Gastrocnemius medialis (tissue), 4 donors: ENCODE measurements at regions not wholly inside any gene's neighbourhood (a gene's known extent, or its start where the extent isn't known, plus 50 kb on each side); places are given as distances from the start of the nearest gene placed in this dataset.

Experiments used
- ATAC-seq, 2 donors: fragments of 150-250 bp; one replicate each; pipeline ENCODE4 v1.9.1; 2016
- DNase-seq, 2 donors: peaks; one replicate each; pipeline ENCODE4 v3.0.0-alpha.2; 2019
- H3K27ac ChIP-seq, 4 donors: fragments of 200-600 bp; sonication (generic); 1 replicate in 1 of 4; 2 replicates in 3 of 4; pipeline ENCODE4 v1.5.1; 2016 to 2018; ENCODE audit warnings: mild to moderate bottlenecking in 2 of 4, moderate library complexity in 1 of 4
- H3K27me3 ChIP-seq, 3 donors: fragments of 200-600 bp; sonication (generic) in 2 of 3; 1 replicate in 1 of 3; 2 replicates in 2 of 3; pipeline versions ENCODE4 v1.5.1 to v1.6.0; 2016 to 2019; ENCODE audit warnings: mild to moderate bottlenecking in 1 of 3, moderate library complexity in 1 of 3
- H3K36me3 ChIP-seq, 2 donors: fragments of 200-600 bp; sonication (generic) in 1 of 2; one replicate each; pipeline ENCODE4 v1.5.1; 2017 to 2018
- H3K4me1 ChIP-seq, 2 donors: fragments of 200-600 bp; sonication (generic) in 1 of 2; one replicate each; pipeline ENCODE4 v1.5.1; 2016 to 2017; ENCODE audit warnings: mild to moderate bottlenecking in 2 of 2
- H3K4me3 ChIP-seq, 4 donors: fragments of 200-600 bp; sonication (generic) in 3 of 4; 1 replicate in 1 of 4; 2 replicates in 3 of 4; pipeline ENCODE4 v1.5.1; 2016 to 2019; ENCODE audit warnings: mild to moderate bottlenecking in 2 of 4
- H3K9me3 ChIP-seq, 3 donors: fragments of 200-600 bp; sonication (generic) in 2 of 3; 1 replicate in 1 of 3; 2 replicates in 2 of 3; pipeline ENCODE4 v1.5.1; 2016 to 2019
- CTCF ChIP-seq, 5 experiments: fragments of 450-650 bp in 3 of 5; fragments of 200-600 bp in 2 of 5; sonication (generic) in 2 of 5; IDR thresholded peaks in 4 of 5; conservative IDR thresholded peaks in 1 of 5; 1 replicate in 4 of 5; 2 replicates in 1 of 5; pipeline ENCODE4 v1.5.1; 2016 to 2019; ENCODE audit warnings: antibody characterized with exemption in 5 of 5, mild to moderate bottlenecking in 3 of 5, moderate library complexity in 3 of 5
- POLR2A ChIP-seq, 2 donors: fragments of 450-650 bp; IDR thresholded peaks; one replicate each; pipeline ENCODE4 v1.6.1; 2017; ENCODE audit warnings: antibody characterized with exemption in 2 of 2, mild to moderate bottlenecking in 2 of 2, moderate library complexity in 2 of 2
- in situ Hi-C, 4 donors: fragments of 200-750 bp; cut with MboI; loops; one replicate each; pipeline versions ENCODE4 v1.15.0 to v1.8.0; 2017; ENCODE audit warnings: low sequenced_read_pairs in 4 of 4
- intact Hi-C: fragments of 100-400 bp; cut with DNase I; formaldehyde crosslinking; loops from one replicate; pipeline ENCODE4 v1.15.1; 2023; ENCODE audit warnings: low total_unique reads

- H3K27ac ChIP-seq, result no peak overlapping the region
- TF ChIP-seq CTCF (IDR thresholded peaks at IDR 0.05 in 4 of 5, conservative IDR thresholded peaks at IDR 0.05 in 1 of 5) (no peak), POLR2A (IDR thresholded peaks at IDR 0.05) (no peak)
- no peaks in the 10 kb centered on the region for H3K27me3 ChIP-seq
- intact Hi-C loops, result no loop called here
- ATAC-seq, result no peak
- DNase-seq, result no peak
- H3K4me3 ChIP-seq, result no peak overlapping the region
- no peaks in the 10 kb centered on the region for H3K9me3 ChIP-seq
- in situ Hi-C loops, result no loop called here
- H3K36me3 ChIP-seq, result no peaks in the 10 kb centered on the region
- no peaks in the 10 kb centered on the region for H3K4me1 ChIP-seq
Measured at GRCh38 chr5:153157156-153157555, 333.3 kb upstream of the GRIA1 start.

- H3K9me3 ChIP-seq, result no peaks in the 10 kb centered on the region
- no peaks in the 10 kb centered on the region for H3K4me1 ChIP-seq
- H3K27me3 ChIP-seq, result no peaks in the 10 kb centered on the region
- no peak overlapping the region for H3K4me3 ChIP-seq
- H3K27ac ChIP-seq, result no peak overlapping the region
- DNase-seq, result no peak
- no peak for ATAC-seq
- TF ChIP-seq POLR2A (IDR thresholded peaks at IDR 0.05) (no peak), CTCF (IDR thresholded peaks at IDR 0.05 in 4 of 5, conservative IDR thresholded peaks at IDR 0.05 in 1 of 5) (no peak)
- intact Hi-C loops, result no loop called here
- H3K36me3 ChIP-seq, result no peaks in the 10 kb centered on the region
- in situ Hi-C loops, result no loop called here
Measured at GRCh38 chr5:153158608-153159007, 331.9 kb upstream of the GRIA1 start.

- Histone ChIP-seq H3K36me3 (no peaks in the 10 kb centered on the region), H3K4me3 (no peak overlapping the region), H3K27me3 (no peaks in the 10 kb centered on the region), H3K4me1 (no peaks in the 10 kb centered on the region), H3K27ac (no peak overlapping the region), H3K9me3 (no peaks in the 10 kb centered on the region)
- TF ChIP-seq POLR2A (IDR thresholded peaks at IDR 0.05), result no peak
- no peak for TF ChIP-seq CTCF (IDR thresholded peaks at IDR 0.05 in 4 of 5, conservative IDR thresholded peaks at IDR 0.05 in 1 of 5)
- no peak for ATAC-seq
- intact Hi-C loops (no loop called here), in situ Hi-C loops (no loop called here)
- no peak for DNase-seq
Measured at GRCh38 chr5:153159616-153160015, 330.9 kb upstream of the GRIA1 start.

- Histone ChIP-seq H3K4me1 (no peaks in the 10 kb centered on the region), H3K9me3 (no peaks in the 10 kb centered on the region), H3K36me3 (no peaks in the 10 kb centered on the region), H3K4me3 (no peak overlapping the region), H3K27me3 (no peaks in the 10 kb centered on the region), H3K27ac (no peak overlapping the region)
- intact Hi-C loops (no loop called here), in situ Hi-C loops (no loop called here)
- no peak for DNase-seq
- ATAC-seq, result no peak
- TF ChIP-seq POLR2A (IDR thresholded peaks at IDR 0.05) (no peak), CTCF (IDR thresholded peaks at IDR 0.05 in 4 of 5, conservative IDR thresholded peaks at IDR 0.05 in 1 of 5) (no peak)
Measured at GRCh38 chr5:153168241-153168640, 322.2 kb upstream of the GRIA1 start.

DNA sequence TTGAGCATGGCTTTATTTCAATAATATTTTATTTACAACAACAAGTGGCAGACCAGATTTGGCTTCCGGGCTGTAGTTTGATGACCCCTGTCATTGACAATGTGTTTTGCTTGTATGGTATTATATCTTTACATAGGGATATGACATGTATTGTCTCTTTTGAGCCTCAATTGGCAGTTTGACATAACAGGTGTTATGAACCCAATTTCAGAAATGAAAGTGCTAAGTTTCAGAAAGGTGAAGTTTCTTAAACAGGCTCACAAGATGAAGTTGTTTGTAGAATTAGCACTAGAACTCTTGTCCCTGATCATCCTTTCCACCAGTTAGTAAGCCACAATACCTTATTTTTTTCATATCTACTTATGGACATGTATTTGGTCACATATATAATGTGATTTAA is 303.0 kb upstream of the GRIA1 start:
- no peaks in the 10 kb centered on the region for H3K9me3 ChIP-seq
- TF ChIP-seq POLR2A (IDR thresholded peaks at IDR 0.05) (no peak), CTCF (IDR thresholded peaks at IDR 0.05 in 4 of 5, conservative IDR thresholded peaks at IDR 0.05 in 1 of 5) (no peak)
- H3K4me3 ChIP-seq, result no peak overlapping the region
- H3K36me3 ChIP-seq, result no peaks in the 10 kb centered on the region
- in situ Hi-C loops (no loop called here), intact Hi-C loops (no loop called here)
- no peak for DNase-seq
- H3K4me1 ChIP-seq, result no peaks in the 10 kb centered on the region
- H3K27ac ChIP-seq, result no peak overlapping the region
- ATAC-seq, result no peak
- H3K27me3 ChIP-seq, result no peaks in the 10 kb centered on the region
